Gastroesophageal sphincter (tissue), 4 donors: ENCODE measurements at regions not wholly inside any gene's neighbourhood (a gene's known extent, or its start where the extent isn't known, plus 50 kb on each side); places are given as distances from the start of the nearest gene placed in this dataset.

Experiments
- ATAC-seq: fragments of 150-250 bp; one replicate; pipeline ENCODE4 v1.9.1; 2016; ENCODE audit warnings: mild to moderate bottlenecking, moderate library complexity
- H3K27ac ChIP-seq, 4 donors: fragments of 200-600 bp; sonication (generic) in 3 of 4; 1 replicate in 3 of 4; 2 replicates in 1 of 4; pipeline ENCODE4 v1.5.1; 2016 to 2019
- H3K27me3 ChIP-seq: fragments of 200-600 bp; sonication (generic); one replicate; pipeline ENCODE4 v1.5.1; 2019
- H3K36me3 ChIP-seq, 2 donors: fragments of 200-600 bp; sonication (generic); one replicate each; pipeline ENCODE4 v1.5.1; 2019; ENCODE audit warnings: control low read depth in 1 of 2
- H3K4me1 ChIP-seq, 3 donors: fragments of 200-600 bp; sonication (generic); 1 replicate in 2 of 3; 2 replicates in 1 of 3; pipeline ENCODE4 v1.5.1; 2016 to 2019; ENCODE audit warnings: control low read depth in 2 of 3
- H3K4me3 ChIP-seq, 2 donors: fragments of 200-600 bp; sonication (generic); one replicate each; pipeline ENCODE4 v1.5.1; 2019; ENCODE audit warnings: mild to moderate bottlenecking in 1 of 2, moderate library complexity in 1 of 2
- H3K9me3 ChIP-seq, 3 donors: fragments of 200-600 bp; sonication (generic); one replicate each; pipeline ENCODE4 v1.5.1; 2017 to 2019; ENCODE audit warnings: control low read depth in 2 of 3
- CTCF ChIP-seq, 4 experiments: fragments of 200-600 bp in 2 of 4; fragments of 450-650 bp in 2 of 4; sonication (generic) in 1 of 4; IDR thresholded peaks; one replicate each; pipeline ENCODE4 v1.5.1; 2017 to 2019; ENCODE audit warnings: antibody characterized with exemption in 4 of 4, mild to moderate bottlenecking in 2 of 4, moderate library complexity in 2 of 4
- EP300 ChIP-seq: sonication (generic); formaldehyde crosslinking; IDR thresholded peaks from one replicate; pipeline ENCODE4 v1.6.1; 2017; ENCODE audit warnings: antibody characterized with exemption, mild to moderate bottlenecking
- POLR2A ChIP-seq, 2 donors: fragments of 450-650 bp; IDR thresholded peaks; one replicate each; pipeline ENCODE4 v1.6.1; 2017; ENCODE audit warnings: antibody characterized with exemption in 2 of 2, mild to moderate bottlenecking in 2 of 2, moderate library complexity in 1 of 2
- POLR2AphosphoS5 ChIP-seq: sonication (generic); formaldehyde crosslinking; IDR thresholded peaks from one replicate; pipeline ENCODE4 v1.6.1; 2017; ENCODE audit warnings: antibody characterized with exemption
- WGBS, 2 donors: methylation state at CpG; one replicate each; pipeline ENCODE4 v1.1.5; 2018; ENCODE audit warnings: low coverage in 1 of 2; 5-methylcytosine and 5-hydroxymethylcytosine counted together

- peaks cover 24% of the 10 kb centered on the region for H3K27me3 ChIP-seq
- WGBS, 2 donors, result 50 to 60% methylated on average over 1 of the region's 3 CpGs
- no peaks in the 10 kb centered on the region for H3K4me1 ChIP-seq
- no peaks in the 10 kb centered on the region for H3K9me3 ChIP-seq
- no peak overlapping the region for H3K4me3 ChIP-seq
- TF ChIP-seq CTCF (IDR thresholded peaks at IDR 0.05), result no peak
- TF ChIP-seq EP300, result no peak
- no peak for TF ChIP-seq POLR2A (IDR thresholded peaks at IDR 0.05)
- TF ChIP-seq POLR2AphosphoS5, result no peak
- ATAC-seq, result no peak
- no peaks in the 10 kb centered on the region for H3K36me3 ChIP-seq
- no peak overlapping the region for H3K27ac ChIP-seq
These were observed 155.6 kb upstream of the CSF3R start for GRCh38 chr1:36638268-36638667.

GRCh38 chr1:36636206-36636605, 153.5 kb upstream of the CSF3R start:
- TF ChIP-seq EP300 (no peak), CTCF (IDR thresholded peaks at IDR 0.05) (no peak), POLR2AphosphoS5 (no peak), POLR2A (IDR thresholded peaks at IDR 0.05) (no peak)
- H3K9me3 ChIP-seq, result no peaks in the 10 kb centered on the region
- no peak overlapping the region for H3K27ac ChIP-seq
- no peak for ATAC-seq
- no peaks in the 10 kb centered on the region for H3K36me3 ChIP-seq
- no peak overlapping the region for H3K4me3 ChIP-seq
- H3K4me1 ChIP-seq, result no peaks in the 10 kb centered on the region
- WGBS, 2 donors, result 75 to 90% methylated on average over 2 to 9 of the region's 10 CpGs
- H3K27me3 ChIP-seq, result peaks cover 24% of the 10 kb centered on the region

GRCh38 chr1:36635284-36635683, 152.6 kb upstream of the CSF3R start:
- no peak for TF ChIP-seq EP300
- TF ChIP-seq POLR2A (IDR thresholded peaks at IDR 0.05), result no peak
- TF ChIP-seq CTCF (IDR thresholded peaks at IDR 0.05), result no peak
- no peak for TF ChIP-seq POLR2AphosphoS5
- Histone ChIP-seq H3K27ac (no peak overlapping the region), H3K36me3 (no peaks in the 10 kb centered on the region), H3K9me3 (no peaks in the 10 kb centered on the region), H3K4me1 (no peaks in the 10 kb centered on the region), H3K27me3 (peaks cover 29% of the 10 kb centered on the region), H3K4me3 (no peak overlapping the region)
- ATAC-seq, result no peak
- 96% methylated on average over 5 of the region's 5 CpGs; no CpG with 5 or more reads in 1 of the 2 donors for WGBS, 2 donors

- WGBS, 2 donors, result 28% methylated on average over 5 of the region's 5 CpGs; no CpG with 5 or more reads in 1 of the 2 donors
- Histone ChIP-seq H3K27ac (no peak overlapping the region), H3K9me3 (no peaks in the 10 kb centered on the region), H3K4me3 (no peak overlapping the region), H3K4me1 (no peaks in the 10 kb centered on the region), H3K36me3 (no peaks in the 10 kb centered on the region), H3K27me3 (peaks cover 61% of the 10 kb centered on the region)
- TF ChIP-seq EP300 (no peak), POLR2AphosphoS5 (no peak), POLR2A (IDR thresholded peaks at IDR 0.05) (no peak), CTCF (IDR thresholded peaks at IDR 0.05) (no peak)
- no peak for ATAC-seq
These were observed 146.1 kb upstream of the CSF3R start for GRCh38 chr1:36628804-36629203.

GRCh38 chr1:36626435-36626834, 143.7 kb upstream of the CSF3R start:
- Histone ChIP-seq H3K9me3 (no peaks in the 10 kb centered on the region), H3K36me3 (no peaks in the 10 kb centered on the region), H3K27ac (no peak overlapping the region), H3K4me1 (no peaks in the 10 kb centered on the region), H3K4me3 (no peak overlapping the region), H3K27me3 (peaks cover 69% of the 10 kb centered on the region)
- ATAC-seq, result no peak
- TF ChIP-seq POLR2A (IDR thresholded peaks at IDR 0.05) (no peak), EP300 (no peak), POLR2AphosphoS5 (no peak), CTCF (IDR thresholded peaks at IDR 0.05) (no peak)
